ENCODE measurements at regions not wholly inside any gene's neighbourhood (a gene's known extent, or its start where the extent isn't known, plus 50 kb on each side); places are given as distances from the start of the nearest gene placed in this dataset.

DNA sequence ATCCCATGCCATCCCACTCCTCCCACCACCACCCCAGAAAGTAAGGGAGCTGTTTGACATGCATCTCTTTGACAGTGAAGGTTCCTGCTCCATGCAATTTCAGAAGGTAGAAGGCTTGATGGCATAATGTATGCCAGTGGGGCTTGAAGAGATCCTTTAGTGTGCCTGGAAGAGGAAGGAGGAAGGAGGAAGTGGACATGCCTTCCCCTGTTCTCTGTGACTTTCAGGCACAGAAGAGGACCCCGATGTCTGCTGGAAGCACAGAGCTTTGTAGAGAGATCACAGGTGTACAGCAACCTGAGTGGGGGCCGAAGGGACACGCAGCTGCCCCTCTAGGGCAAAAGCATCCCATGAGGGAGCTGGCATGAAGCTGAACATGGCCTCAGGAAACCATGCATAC lies 171.6 kb downstream of the CD47 start:
- TF ChIP-seq, protein P1, sequence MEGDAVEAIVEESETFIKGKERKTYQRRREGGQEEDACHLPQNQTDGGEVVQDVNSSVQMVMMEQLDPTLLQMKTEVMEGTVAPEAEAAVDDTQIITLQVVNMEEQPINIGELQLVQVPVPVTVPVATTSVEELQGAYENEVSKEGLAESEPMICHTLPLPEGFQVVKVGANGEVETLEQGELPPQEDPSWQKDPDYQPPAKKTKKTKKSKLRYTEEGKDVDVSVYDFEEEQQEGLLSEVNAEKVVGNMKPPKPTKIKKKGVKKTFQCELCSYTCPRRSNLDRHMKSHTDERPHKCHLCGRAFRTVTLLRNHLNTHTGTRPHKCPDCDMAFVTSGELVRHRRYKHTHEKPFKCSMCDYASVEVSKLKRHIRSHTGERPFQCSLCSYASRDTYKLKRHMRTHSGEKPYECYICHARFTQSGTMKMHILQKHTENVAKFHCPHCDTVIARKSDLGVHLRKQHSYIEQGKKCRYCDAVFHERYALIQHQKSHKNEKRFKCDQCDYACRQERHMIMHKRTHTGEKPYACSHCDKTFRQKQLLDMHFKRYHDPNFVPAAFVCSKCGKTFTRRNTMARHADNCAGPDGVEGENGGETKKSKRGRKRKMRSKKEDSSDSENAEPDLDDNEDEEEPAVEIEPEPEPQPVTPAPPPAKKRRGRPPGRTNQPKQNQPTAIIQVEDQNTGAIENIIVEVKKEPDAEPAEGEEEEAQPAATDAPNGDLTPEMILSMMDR (IDR thresholded peaks at IDR 0.05 in 4 of 5, conservative IDR thresholded peaks at IDR 0.05 in 1 of 5), result no peak
- no peak for TF ChIP-seq POLR2A (IDR thresholded peaks at IDR 0.05)

All from gastrocnemius medialis (tissue), 4 donors.